CD4-positive, alpha-beta memory T cell (primary cell): ENCODE measurements at regions not wholly inside any gene's neighbourhood (a gene's known extent, or its start where the extent isn't known, plus 50 kb on each side); places are given as distances from the start of the nearest gene placed in this dataset.

Experiments used
- CTCF ChIA-PET: fragments of 350-600 bp; sonication (Branson Sonifier 250); formaldehyde crosslinking; loops from one replicate; lab custom pipeline; 2021; ENCODE audit warnings: inconsistent platforms; ENCODE audit not compliant: partially characterized antibody; lab: Charles Lee
- POLR2A ChIA-PET: fragments of 350-600 bp; sonication (Branson Sonifier 250); formaldehyde crosslinking; loops from one replicate; lab custom pipeline; 2021; ENCODE audit not compliant: partially characterized antibody; lab: Charles Lee
- DNase-seq, 5 donors: peaks; one replicate each; pipeline versions ENCODE4 v3.0.0 to v3.0.0-alpha.2; 2020 to 2022; ENCODE audit warnings: mixed read lengths in 1 of 5
- H3K27ac ChIP-seq: one replicate; pipeline ENCODE4 v1.7.0; 2013; ENCODE audit warnings: low read depth, low read length
- H3K27me3 ChIP-seq: 2 replicates; pipeline ENCODE4 v1.7.0; 2013; ENCODE audit warnings: mild to moderate bottlenecking, low read length, moderate library complexity; ENCODE audit not compliant: insufficient read depth
- H3K36me3 ChIP-seq: 2 replicates; pipeline ENCODE4 v1.7.0; 2013; ENCODE audit warnings: mild to moderate bottlenecking, low read length, moderate library complexity; ENCODE audit not compliant: insufficient read depth
- H3K4me1 ChIP-seq: 2 replicates; pipeline ENCODE4 v1.7.0; 2013; ENCODE audit warnings: mild to moderate bottlenecking, low read length, moderate library complexity; ENCODE audit not compliant: insufficient read depth
- H3K4me3 ChIP-seq, 2 donors: one replicate each; pipeline ENCODE4 v1.7.0; 2013; ENCODE audit warnings: low read length in 2 of 2, mild to moderate bottlenecking in 1 of 2
- H3K9me3 ChIP-seq, 2 donors: one replicate each; pipeline ENCODE4 v1.7.0; 2013; ENCODE audit warnings: low read length in 2 of 2, control low read depth in 1 of 2; ENCODE audit not compliant: control insufficient read depth in 1 of 2
- H3K27ac Mint-ChIP-seq, 7 donors: one replicate each; pipeline ENCODE4 v1.8.0; 2020 to 2021; ENCODE audit warnings: mixed read lengths in 7 of 7, mild to moderate bottlenecking in 6 of 7, inconsistent platforms in 3 of 7, moderate library complexity in 3 of 7
- H3K27me3 Mint-ChIP-seq, 2 donors: one replicate each; pipeline ENCODE4 v1.8.0; 2020 to 2021; ENCODE audit warnings: mixed read lengths in 2 of 2
- H3K36me3 Mint-ChIP-seq, 2 donors: one replicate each; pipeline ENCODE4 v1.8.0; 2020 to 2021; ENCODE audit warnings: mixed read lengths in 2 of 2, inconsistent platforms in 1 of 2, mild to moderate bottlenecking in 1 of 2
- H3K4me1 Mint-ChIP-seq, 4 donors: one replicate each; pipeline ENCODE4 v1.8.0; 2020 to 2021; ENCODE audit warnings: mixed read lengths in 4 of 4, mild to moderate bottlenecking in 1 of 4
- H3K4me3 Mint-ChIP-seq, 8 donors: one replicate each; pipeline ENCODE4 v1.8.0; 2020 to 2021; ENCODE audit warnings: mixed read lengths in 8 of 8, mild to moderate bottlenecking in 7 of 8, moderate library complexity in 6 of 8, inconsistent platforms in 3 of 8
- H3K9me3 Mint-ChIP-seq, 8 donors: one replicate each; pipeline ENCODE4 v1.8.0; 2020 to 2021; ENCODE audit warnings: mixed read lengths in 8 of 8, mild to moderate bottlenecking in 5 of 8, inconsistent platforms in 3 of 8, moderate library complexity in 1 of 8
- intact Hi-C: fragments of 100-400 bp; cut with micrococcal nuclease; formaldehyde crosslinking; loops from one replicate; pipeline ENCODE4 v1.15.1; 2023

GRCh38 chr5:52562473-52562872, 225.2 kb upstream of the ITGA1 start:
- POLR2A ChIA-PET: no interaction called here

GRCh38 chr5:52564587-52564986, 223.1 kb upstream of the ITGA1 start:
- no peak overlapping the region for H3K4me3 ChIP-seq
- no peaks in the 10 kb centered on the region for H3K36me3 ChIP-seq
- intact Hi-C loops: loop anchor here (5.0 kb wide), 1 partner anchor 1602 kb away; no protein-coding TSS in a partner anchor
- Mint-ChIP-seq H3K4me1 (no peaks in the 10 kb centered on the region), H3K9me3 (no peaks in the 10 kb centered on the region), H3K27ac (no peak overlapping the region), H3K4me3 (no peak overlapping the region), H3K36me3 (no peaks in the 10 kb centered on the region), H3K27me3 (peaks cover 2 to 3% of the 10 kb centered on the region in 2 donors)
- no peaks in the 10 kb centered on the region for H3K4me1 ChIP-seq
- DNase-seq: no peak
- ChIA-PET POLR2A (no interaction called here), CTCF (no interaction called here)
- no peaks in the 10 kb centered on the region for H3K9me3 ChIP-seq
- H3K27ac ChIP-seq: no peak overlapping the region
- no peaks in the 10 kb centered on the region for H3K27me3 ChIP-seq

More at GRCh38 chr5:52562473-52562872, 225.2 kb upstream of the ITGA1 start:
- Histone ChIP-seq H3K36me3 (no peaks in the 10 kb centered on the region), H3K27me3 (no peaks in the 10 kb centered on the region), H3K27ac (no peak overlapping the region), H3K9me3 (no peaks in the 10 kb centered on the region), H3K4me3 (no peak overlapping the region), H3K4me1 (no peaks in the 10 kb centered on the region)
- Mint-ChIP-seq H3K4me1 (no peaks in the 10 kb centered on the region), H3K4me3 (no peak overlapping the region), H3K27ac (no peak overlapping the region), H3K27me3 (peaks cover 2% of the 10 kb centered on the region in 2 donors), H3K36me3 (no peaks in the 10 kb centered on the region), H3K9me3 (no peaks in the 10 kb centered on the region)
- CTCF ChIA-PET: no interaction called here
- no peak for DNase-seq
- intact Hi-C loops: loop anchor here (5.0 kb wide), 1 partner anchor 1600 kb away; no protein-coding TSS in a partner anchor

- H3K36me3 ChIP-seq: no peaks in the 10 kb centered on the region
- POLR2A ChIA-PET: no interaction called here
- no peak overlapping the region for H3K4me3 Mint-ChIP-seq
- H3K4me3 ChIP-seq: no peak overlapping the region
- H3K27me3 ChIP-seq: no peaks in the 10 kb centered on the region
- H3K4me1 Mint-ChIP-seq: no peaks in the 10 kb centered on the region
- CTCF ChIA-PET: no interaction called here
- no peak overlapping the region for H3K27ac Mint-ChIP-seq
- H3K27me3 Mint-ChIP-seq: peaks cover 10 to 12% of the 10 kb centered on the region in 2 donors
- intact Hi-C loops: no loop called here
- no peaks in the 10 kb centered on the region for H3K9me3 ChIP-seq
- no peak overlapping the region for H3K27ac ChIP-seq
- no peaks in the 10 kb centered on the region for H3K36me3 Mint-ChIP-seq
- peaks cover 0 to 5% (median 0%) of the 10 kb centered on the region in 8 donors for H3K9me3 Mint-ChIP-seq
- no peak for DNase-seq
- H3K4me1 ChIP-seq: no peaks in the 10 kb centered on the region
Measured at GRCh38 chr5:52577546-52577945, 210.2 kb upstream of the ITGA1 start.

GRCh38 chr5:52579391-52579790, 208.3 kb upstream of the ITGA1 start:
- Mint-ChIP-seq H3K27me3 (peaks cover 9 to 10% of the 10 kb centered on the region in 2 donors), H3K4me3 (no peak overlapping the region), H3K4me1 (no peaks in the 10 kb centered on the region), H3K9me3 (peaks cover 0 to 5% (median 0%) of the 10 kb centered on the region in 8 donors), H3K27ac (no peak overlapping the region), H3K36me3 (no peaks in the 10 kb centered on the region)
- Histone ChIP-seq H3K36me3 (no peaks in the 10 kb centered on the region), H3K27ac (no peak overlapping the region), H3K9me3 (no peaks in the 10 kb centered on the region), H3K4me1 (no peaks in the 10 kb centered on the region), H3K4me3 (no peak overlapping the region), H3K27me3 (no peaks in the 10 kb centered on the region)
- intact Hi-C loops: no loop called here
- DNase-seq: no peak
- POLR2A ChIA-PET: no interaction called here
- CTCF ChIA-PET: no interaction called here

GRCh38 chr5:52580921-52581320, 206.8 kb upstream of the ITGA1 start:
- Histone ChIP-seq H3K9me3 (no peaks in the 10 kb centered on the region), H3K36me3 (no peaks in the 10 kb centered on the region), H3K27ac (no peak overlapping the region), H3K4me1 (no peaks in the 10 kb centered on the region), H3K27me3 (no peaks in the 10 kb centered on the region), H3K4me3 (no peak overlapping the region)
- POLR2A ChIA-PET: no interaction called here
- no peaks in the 10 kb centered on the region for H3K4me1 Mint-ChIP-seq
- DNase-seq: no peak
- no peak overlapping the region for H3K27ac Mint-ChIP-seq
- H3K9me3 Mint-ChIP-seq: peaks cover 0 to 5% (median 0%) of the 10 kb centered on the region in 8 donors
- no peaks in the 10 kb centered on the region for H3K36me3 Mint-ChIP-seq
- H3K4me3 Mint-ChIP-seq: no peak overlapping the region
- CTCF ChIA-PET: no interaction called here
- peaks cover 9 to 10% of the 10 kb centered on the region in 2 donors for H3K27me3 Mint-ChIP-seq
- intact Hi-C loops: no loop called here

GRCh38 chr5:52582313-52582712, 205.4 kb upstream of the ITGA1 start:
- Histone ChIP-seq H3K27ac (no peak overlapping the region), H3K4me1 (no peaks in the 10 kb centered on the region), H3K4me3 (no peak overlapping the region), H3K9me3 (no peaks in the 10 kb centered on the region), H3K27me3 (no peaks in the 10 kb centered on the region), H3K36me3 (no peaks in the 10 kb centered on the region)
- ChIA-PET CTCF (no interaction called here), POLR2A (no interaction called here)
- Mint-ChIP-seq H3K4me1 (no peaks in the 10 kb centered on the region), H3K27ac (no peak overlapping the region), H3K4me3 (no peak overlapping the region), H3K9me3 (peaks cover 0 to 5% (median 0%) of the 10 kb centered on the region in 8 donors), H3K27me3 (peaks cover 9 to 10% of the 10 kb centered on the region in 2 donors), H3K36me3 (no peaks in the 10 kb centered on the region)
- no peak for DNase-seq
- intact Hi-C loops: no loop called here

GRCh38 chr5:52587131-52587530, 200.6 kb upstream of the ITGA1 start:
- H3K27ac ChIP-seq: no peak overlapping the region
- no peaks in the 10 kb centered on the region for H3K4me1 ChIP-seq
- no peaks in the 10 kb centered on the region for H3K36me3 Mint-ChIP-seq
- no peak overlapping the region for H3K4me3 ChIP-seq
- H3K4me1 Mint-ChIP-seq: no peaks in the 10 kb centered on the region
- DNase-seq: no peak
- peaks cover 0 to 1% (median 0%) of the 10 kb centered on the region in 8 donors for H3K9me3 Mint-ChIP-seq
- H3K27ac Mint-ChIP-seq: no peak overlapping the region
- ChIA-PET POLR2A (no interaction called here), CTCF (no interaction called here)
- no peaks in the 10 kb centered on the region for H3K27me3 ChIP-seq
- intact Hi-C loops: no loop called here
- peaks cover 0 to 2% of the 10 kb centered on the region in 2 donors for H3K27me3 Mint-ChIP-seq
- no peak overlapping the region for H3K4me3 Mint-ChIP-seq
- no peaks in the 10 kb centered on the region for H3K36me3 ChIP-seq
- H3K9me3 ChIP-seq: no peaks in the 10 kb centered on the region

- Mint-ChIP-seq H3K4me3 (no peak overlapping the region), H3K27ac (no peak overlapping the region), H3K27me3 (peaks cover 0 to 3% of the 10 kb centered on the region in 2 donors), H3K9me3 (no peaks in the 10 kb centered on the region), H3K36me3 (no peaks in the 10 kb centered on the region), H3K4me1 (peaks cover 0 to 2% (median 0%) of the 10 kb centered on the region in 4 donors)
- Histone ChIP-seq H3K4me1 (no peaks in the 10 kb centered on the region), H3K9me3 (no peaks in the 10 kb centered on the region), H3K36me3 (no peaks in the 10 kb centered on the region), H3K27ac (no peak overlapping the region), H3K4me3 (no peak overlapping the region), H3K27me3 (no peaks in the 10 kb centered on the region)
- ChIA-PET POLR2A (no interaction called here), CTCF (no interaction called here)
- intact Hi-C loops: no loop called here
- DNase-seq: no peak
Measured at GRCh38 chr5:52597625-52598024, 190.1 kb upstream of the ITGA1 start.
